Glomerular endothelial cell (primary cell): ENCODE measurements at regions not wholly inside any gene's neighbourhood (a gene's known extent, or its start where the extent isn't known, plus 50 kb on each side); places are given as distances from the start of the nearest gene placed in this dataset.

Experiments used
- DNase-seq: peaks from one replicate; pipeline ENCODE4 v3.0.0-alpha.2; 2011; ENCODE audit warnings: low read depth, low spot score; ENCODE audit errors: extremely low read depth

DNA sequence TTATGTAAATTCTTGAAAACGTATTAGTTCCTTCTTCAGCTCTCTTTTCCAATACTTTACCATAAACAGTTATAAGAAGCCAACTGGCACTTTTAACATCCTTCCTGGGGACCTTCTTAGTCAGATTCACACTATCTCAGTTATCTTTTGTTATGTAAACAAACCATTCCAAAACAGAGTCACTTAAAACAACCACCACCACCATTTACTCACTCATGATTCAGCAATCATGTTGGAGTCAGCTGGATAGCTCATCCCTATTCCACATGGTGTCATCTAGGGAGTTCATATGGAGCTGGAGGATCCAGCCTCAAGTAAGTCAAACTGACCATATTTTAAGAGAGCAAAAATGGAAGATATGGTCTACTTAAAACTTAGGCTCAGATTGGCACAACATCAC lies 240.3 kb upstream of the IRX3 start:
- DNase-seq: no peak

DNA sequence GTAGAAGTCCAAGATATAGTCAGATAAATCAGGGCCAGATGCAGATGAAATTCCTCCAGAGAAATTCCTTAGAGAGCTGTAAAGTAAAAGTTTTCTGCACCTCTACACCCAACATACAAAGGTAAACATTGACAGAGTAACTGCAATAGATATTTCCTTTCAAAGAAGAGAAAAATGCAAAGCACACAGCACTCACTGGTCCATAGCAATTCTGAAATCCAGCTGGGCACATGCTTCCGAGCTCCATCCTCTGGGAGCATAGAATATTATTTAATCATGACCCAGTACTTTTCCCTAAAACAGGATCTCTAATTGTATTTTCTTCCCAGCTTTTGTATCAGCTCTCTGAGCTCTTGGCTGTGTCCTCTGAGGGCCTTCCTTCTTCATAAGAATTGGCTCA lies 239.5 kb upstream of the IRX3 start:
- no peak for DNase-seq

GRCh38 chr16:54525104-54525503 lies 238.5 kb upstream of the IRX3 start:
- no peak for DNase-seq

DNA sequence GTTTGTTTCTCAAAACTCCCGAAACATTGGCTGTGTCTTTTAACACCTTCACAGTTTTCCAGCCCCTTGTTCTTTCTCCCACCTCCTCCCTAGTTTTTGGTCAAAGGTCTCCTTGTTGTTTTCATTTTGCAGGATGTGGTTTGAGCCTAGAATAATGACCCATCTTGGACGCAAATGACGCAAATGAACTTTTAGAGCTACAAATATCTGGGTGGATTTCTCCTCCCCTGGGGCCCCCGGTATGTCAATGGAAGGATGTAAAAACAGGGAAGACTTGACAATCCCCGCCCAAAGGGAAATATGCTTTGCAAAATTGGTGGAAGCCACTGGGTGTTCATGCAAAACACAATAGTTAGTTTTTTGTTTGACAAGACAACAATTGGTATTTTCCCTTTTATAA lies 236.0 kb upstream of the IRX3 start:
- DNase-seq: no peak

DNA sequence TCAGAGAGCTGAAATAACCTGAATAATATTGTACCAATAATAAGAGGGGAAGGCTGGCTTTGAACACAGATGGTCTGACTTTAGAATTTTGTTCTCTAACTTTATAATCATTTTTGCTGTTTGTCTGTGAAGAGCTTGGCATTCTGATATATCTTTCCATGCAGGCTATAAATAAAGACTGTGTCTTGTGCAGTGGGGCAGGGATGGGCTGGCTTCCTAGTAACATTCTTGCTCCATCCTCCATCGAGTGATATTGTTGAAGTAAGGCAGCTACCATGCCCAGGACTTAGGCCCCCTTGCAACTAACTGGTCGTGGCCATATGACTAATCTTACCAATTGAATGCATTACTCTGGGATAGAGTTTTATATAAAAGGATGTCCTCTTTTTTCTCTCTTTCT lies 234.7 kb upstream of the IRX3 start:
- no peak for DNase-seq

GRCh38 chr16:54519161-54519695 lies 232.6 kb upstream of the IRX3 start:
- no peak for DNase-seq

- DNase-seq: no peak
These were observed 230.6 kb upstream of the IRX3 start for GRCh38 chr16:54517181-54517580.

DNA sequence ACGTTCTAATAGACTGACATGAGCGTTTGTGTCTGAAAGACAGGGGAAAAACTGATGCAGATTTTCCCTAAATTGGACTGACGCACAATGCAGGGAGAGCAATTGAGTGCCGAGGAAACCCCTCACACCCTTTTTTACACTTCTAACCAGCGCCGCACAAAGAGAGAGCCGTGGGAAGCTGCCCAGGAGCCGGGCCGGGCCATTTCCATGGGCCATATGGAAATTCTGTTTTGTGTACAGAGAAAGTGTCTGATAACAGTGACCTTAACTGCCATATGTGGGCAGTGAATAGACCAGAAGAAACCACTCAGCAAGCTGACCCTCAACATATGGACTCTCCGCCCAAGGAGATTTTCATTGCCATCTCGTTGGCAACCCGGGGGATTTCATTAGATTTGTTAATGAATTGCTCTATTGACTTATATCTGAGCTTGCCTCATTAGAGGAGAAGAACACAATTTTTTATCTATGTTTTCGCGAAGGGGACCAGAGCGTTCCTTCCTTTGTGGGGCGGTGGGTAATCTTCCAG lies 225.9 kb upstream of the IRX3 start:
- DNase-seq: no peak

- DNase-seq: no peak
These were observed 224.7 kb upstream of the IRX3 start for GRCh38 chr16:54511222-54511731.

GRCh38 chr16:54510685-54511221 lies 224.2 kb upstream of the IRX3 start:
- no peak for DNase-seq

- DNase-seq: no peak
These were observed 222.9 kb upstream of the IRX3 start for GRCh38 chr16:54509456-54509855.

DNA sequence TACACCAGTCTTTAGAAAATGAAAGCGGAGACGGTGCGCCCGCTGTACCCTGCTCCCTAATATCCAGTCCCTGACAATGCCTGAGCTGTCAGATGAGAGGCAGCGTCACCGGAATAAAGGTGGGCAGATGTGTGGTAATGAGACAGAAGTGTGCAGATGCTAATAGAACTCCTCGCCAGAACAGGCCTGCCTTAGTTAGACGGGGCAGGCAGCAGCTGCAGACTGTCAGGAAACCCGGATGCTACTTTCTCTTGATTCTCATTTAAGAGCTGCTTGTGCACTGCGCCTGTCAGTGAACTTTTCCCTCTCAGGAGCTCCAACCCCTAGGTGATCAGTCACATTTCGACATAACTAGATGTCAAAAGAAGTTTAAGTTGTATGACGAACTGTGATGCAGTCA lies 221.8 kb upstream of the IRX3 start:
- DNase-seq: no peak

GRCh38 chr16:54506741-54507500 lies 220.3 kb upstream of the IRX3 start:
- no peak for DNase-seq

DNA sequence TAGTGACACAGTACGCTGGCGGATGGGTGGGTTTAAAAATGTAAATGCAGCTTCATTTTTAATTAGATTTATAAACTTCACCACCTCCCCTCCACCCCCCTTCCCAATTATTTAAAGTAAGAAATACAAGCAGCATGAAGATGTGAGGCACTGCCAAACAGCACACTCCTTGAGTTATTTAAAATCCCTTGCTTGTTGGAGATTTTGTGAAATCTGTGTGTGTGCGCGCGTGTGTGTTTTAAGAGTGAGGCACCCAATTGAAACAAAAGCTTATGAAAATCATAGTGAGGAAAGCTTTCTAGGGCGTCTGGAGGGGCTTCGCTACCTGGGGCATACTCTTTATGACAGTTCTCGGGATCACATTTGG lies 219.6 kb upstream of the IRX3 start:
- DNase-seq: no peak

GRCh38 chr16:54505549-54506213 lies 219.1 kb upstream of the IRX3 start:
- DNase-seq: no peak

DNA sequence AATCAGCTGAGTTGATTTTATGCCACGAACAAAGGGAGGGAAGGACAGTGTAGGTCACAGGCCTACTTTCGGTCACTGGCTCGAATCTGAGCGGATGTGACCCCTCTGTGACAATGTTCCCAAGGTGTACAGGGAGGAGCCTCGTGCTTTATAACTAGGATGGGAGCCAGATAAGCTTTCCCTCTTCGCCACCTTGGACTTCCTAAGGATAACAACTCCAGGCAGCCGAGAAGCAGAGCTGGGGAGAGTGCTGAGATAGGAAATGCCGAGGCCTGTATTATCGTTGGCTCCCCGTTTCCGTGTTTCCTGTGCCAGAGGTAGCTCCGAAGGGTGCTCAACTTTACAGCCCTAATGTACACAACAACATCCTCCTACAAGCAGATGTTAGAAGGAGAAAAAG lies 217.8 kb upstream of the IRX3 start:
- DNase-seq: no peak

DNA sequence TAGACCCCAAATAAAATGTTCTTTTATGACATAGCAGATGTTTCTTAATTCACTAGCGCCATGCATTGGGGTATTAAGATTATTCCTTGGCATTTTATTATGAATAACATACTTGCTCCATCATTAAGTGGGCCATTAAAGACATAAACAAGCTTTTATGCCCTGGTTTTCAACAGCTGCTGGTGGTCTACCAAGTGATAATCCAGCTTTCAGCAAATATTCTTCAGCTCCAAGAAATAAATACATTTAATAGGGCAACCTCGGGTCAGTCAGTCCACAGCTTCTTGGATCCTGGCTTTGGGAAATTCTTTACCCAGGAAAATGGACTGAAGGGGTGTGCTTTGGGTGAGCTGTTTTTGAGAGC lies 217.3 kb upstream of the IRX3 start:
- DNase-seq: no peak

GRCh38 chr16:54503011-54503855 lies 216.6 kb upstream of the IRX3 start:
- no peak for DNase-seq

- no peak for DNase-seq
These were observed 215.2 kb upstream of the IRX3 start for GRCh38 chr16:54501797-54502196.

DNA sequence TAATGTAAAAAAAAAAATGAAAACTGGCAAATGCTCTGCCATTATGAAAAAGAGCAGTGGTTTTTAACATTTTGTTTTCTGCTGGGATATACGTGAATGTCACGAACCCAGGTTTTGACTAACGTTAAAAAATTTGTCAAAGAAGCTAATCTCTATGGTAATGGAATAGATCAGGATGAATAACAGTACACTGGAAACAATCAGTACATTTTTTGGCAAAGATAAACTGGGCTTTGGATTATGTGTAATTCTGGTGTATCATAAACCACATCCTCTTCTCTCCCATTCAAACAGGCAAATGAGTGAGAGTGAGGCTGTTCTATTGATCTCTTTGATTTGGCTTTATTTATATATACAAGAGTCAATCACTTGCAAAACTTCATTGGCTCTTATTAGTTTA lies 207.0 kb upstream of the IRX3 start:
- no peak for DNase-seq

- no peak for DNase-seq
These were observed 206.5 kb upstream of the IRX3 start for GRCh38 chr16:54493061-54493460.
